WTC11 (cell line): ENCODE measurements at regions not wholly inside any gene's neighbourhood (a gene's known extent, or its start where the extent isn't known, plus 50 kb on each side); places are given as distances from the start of the nearest gene placed in this dataset.

Experiments
- ATAC-seq: fragments of 200-7000 bp; cut with Tn5 transposase; 2 replicates; pipeline ENCODE4 v1.10.0; 2021; ENCODE audit warnings: mild to moderate bottlenecking, moderate library complexity
- CTCF ChIA-PET: fragments of 300-600 bp; sonication (Branson Sonifier 250); formaldehyde crosslinking; loops from one replicate; lab custom pipeline; 2021; ENCODE audit warnings: antibody characterized with exemption; lab: Charles Lee
- POLR2A ChIA-PET: fragments of 350-600 bp; sonication (Branson Sonifier 250); formaldehyde crosslinking; loops from one replicate; lab custom pipeline; 2021; ENCODE audit warnings: antibody characterized with exemption; lab: Charles Lee
- DNase-seq: peaks from one replicate; pipeline ENCODE4 v3.0.0; 2021; ENCODE audit warnings: low spot score
- H3K27ac Mint-ChIP-seq: 2 replicates; pipeline ENCODE4 v1.8.0; 2021; ENCODE audit warnings: mixed read lengths
- H3K27me3 Mint-ChIP-seq: 2 replicates; pipeline ENCODE4 v1.8.0; 2021; ENCODE audit warnings: low read depth, mild to moderate bottlenecking, moderate library complexity, mixed read lengths
- H3K36me3 Mint-ChIP-seq: 2 replicates; pipeline ENCODE4 v1.8.0; 2021; ENCODE audit warnings: mixed read lengths
- H3K4me1 Mint-ChIP-seq: 2 replicates; pipeline ENCODE4 v1.8.0; 2022; ENCODE audit warnings: mixed read lengths
- H3K4me3 Mint-ChIP-seq: 2 replicates; pipeline ENCODE4 v1.8.0; 2021; ENCODE audit warnings: mild to moderate bottlenecking, moderate library complexity, mixed read lengths
- H3K9me3 Mint-ChIP-seq: 2 replicates; pipeline ENCODE4 v1.8.0; 2021; ENCODE audit warnings: mixed read lengths
- ATF3 ChIP-seq: sonication (generic); formaldehyde crosslinking; conservative IDR thresholded peaks from 2 replicates; pipeline ENCODE4 v1.8.1; 2022; ENCODE audit warnings: mild to moderate bottlenecking, missing genetic modification reagents
- CDX4 ChIP-seq: fragments of 250-450 bp; sonication (Bioruptor Pico); IDR thresholded peaks from 2 replicates; pipeline ENCODE4 v1.9.0; 2021; ENCODE audit warnings: moderate library complexity, mild to moderate bottlenecking, inconsistent platforms, borderline replicate concordance
- E2F1 ChIP-seq: sonication (generic); formaldehyde crosslinking; IDR thresholded peaks from 2 replicates; pipeline ENCODE4 v1.8.0; 2022; ENCODE audit warnings: mild to moderate bottlenecking, missing genetic modification reagents
- E2F4 ChIP-seq: sonication (generic); formaldehyde crosslinking; IDR thresholded peaks from 2 replicates; pipeline ENCODE4 v1.8.1; 2022; ENCODE audit warnings: low read depth, mild to moderate bottlenecking, moderate library complexity, missing genetic modification reagents, borderline replicate concordance
- E2F5 ChIP-seq: sonication (generic); formaldehyde crosslinking; IDR thresholded peaks from 2 replicates; pipeline ENCODE4 v1.8.1; 2022; ENCODE audit warnings: mild to moderate bottlenecking, moderate library complexity, missing genetic modification reagents
- IRF2 ChIP-seq: sonication (generic); formaldehyde crosslinking; IDR thresholded peaks from 2 replicates; pipeline ENCODE4 v1.8.0; 2022; ENCODE audit warnings: low read depth, missing genetic modification reagents, borderline replicate concordance
- MAX ChIP-seq: sonication (generic); formaldehyde crosslinking; IDR thresholded peaks from 2 replicates; pipeline ENCODE4 v1.8.0; 2022; ENCODE audit warnings: mild to moderate bottlenecking, missing genetic modification reagents
- NR1H2 ChIP-seq: sonication (generic); formaldehyde crosslinking; IDR thresholded peaks from 2 replicates; pipeline ENCODE4 v1.9.0; 2021; ENCODE audit warnings: mild to moderate bottlenecking, moderate library complexity, missing genetic modification reagents
- NR3C1 ChIP-seq: sonication (generic); formaldehyde crosslinking; conservative IDR thresholded peaks from 2 replicates; pipeline ENCODE4 v1.8.1; 2023; ENCODE audit warnings: low read depth, mild to moderate bottlenecking, missing genetic modification reagents
- OVOL2 ChIP-seq: fragments of 250-450 bp; sonication (Bioruptor Pico); IDR thresholded peaks from 2 replicates; pipeline ENCODE4 v1.9.0; 2021; ENCODE audit warnings: mild to moderate bottlenecking, borderline replicate concordance
- PREB ChIP-seq: sonication (generic); formaldehyde crosslinking; IDR thresholded peaks from 2 replicates; pipeline ENCODE4 v1.8.1; 2022; ENCODE audit warnings: mild to moderate bottlenecking, missing genetic modification reagents, moderate library complexity, borderline replicate concordance
- SOX15 ChIP-seq: fragments of 250-450 bp; sonication (Bioruptor Pico); IDR thresholded peaks from 2 replicates; pipeline ENCODE4 v1.9.0; 2021; ENCODE audit warnings: mild to moderate bottlenecking
- TEAD1 ChIP-seq: sonication (generic); formaldehyde crosslinking; IDR thresholded peaks from 2 replicates; pipeline ENCODE4 v1.8.0; 2022; ENCODE audit warnings: mild to moderate bottlenecking, missing genetic modification reagents
- USF1 ChIP-seq: sonication (generic); formaldehyde crosslinking; IDR thresholded peaks from 2 replicates; pipeline ENCODE4 v1.8.0; 2022; ENCODE audit warnings: mild to moderate bottlenecking, missing genetic modification reagents
- ZNF281 ChIP-seq: sonication (generic); formaldehyde crosslinking; IDR thresholded peaks from 2 replicates; pipeline ENCODE4 v1.8.0; 2023; ENCODE audit warnings: mild to moderate bottlenecking, missing genetic modification reagents
- ZNF416 ChIP-seq: fragments of 250-450 bp; sonication (Bioruptor Pico); IDR thresholded peaks from 2 replicates; pipeline ENCODE4 v1.9.0; 2021; ENCODE audit warnings: mild to moderate bottlenecking, inconsistent platforms
- ZNF423 ChIP-seq: fragments of 250-450 bp; sonication (Bioruptor Pico); IDR thresholded peaks from 2 replicates; pipeline ENCODE4 v2.1.2; 2022; ENCODE audit warnings: mild to moderate bottlenecking, moderate library complexity
- ZNF425 ChIP-seq: fragments of 250-450 bp; sonication (Bioruptor Pico); conservative IDR thresholded peaks from 2 replicates; pipeline ENCODE4 v1.9.0; 2021; ENCODE audit warnings: mild to moderate bottlenecking
- ZNF532 ChIP-seq: fragments of 250-450 bp; sonication (Bioruptor Pico); IDR thresholded peaks from 2 replicates; pipeline ENCODE4 v1.9.0; 2021; ENCODE audit warnings: mild to moderate bottlenecking, borderline replicate concordance

GRCh38 chr6:164928057-164928727 lies 381.2 kb downstream of the C6orf118 start:
- ATAC-seq (no peak), DNase-seq (no peak)
- Mint-ChIP-seq H3K4me3 (no peak overlapping the region), H3K9me3 (peaks cover 13% of the 10 kb centered on the region), H3K27me3 (no peaks in the 10 kb centered on the region), H3K4me1 (no peaks in the 10 kb centered on the region), H3K36me3 (peaks cover 6% of the 10 kb centered on the region), H3K27ac (no peak overlapping the region)
- ChIA-PET CTCF (interaction anchor here (0.9 to 1.9 kb wide), 6 partner anchors 9 to 818 kb away, joined by 3 to 6 read pairs (median 4); no protein-coding TSS in a partner anchor), POLR2A (no interaction called here)
- no peak for TF ChIP-seq OVOL2 (CRISPR knock-in tag)
- TF ChIP-seq E2F1 (CRISPR knock-in tag) = no peak
- TF ChIP-seq SOX15 (CRISPR knock-in tag) = no peak
- TF ChIP-seq ZNF281 = no peak
- no peak for TF ChIP-seq ZNF423 (CRISPR knock-in tag)
- no peak for TF ChIP-seq CDX4 (CRISPR knock-in tag)
- TF ChIP-seq E2F5 = no peak
- TF ChIP-seq ZNF416 = no peak
- TF ChIP-seq MAX (CRISPR knock-in tag) = no peak
- TF ChIP-seq ZNF532 = no peak
- no peak for TF ChIP-seq PREB (CRISPR knock-in tag)
- no peak for TF ChIP-seq E2F4 (CRISPR knock-in tag)
- no peak for TF ChIP-seq TEAD1
- no peak for TF ChIP-seq NR3C1 (CRISPR knock-in tag)
- TF ChIP-seq NR1H2 (CRISPR knock-in tag) = no peak
- TF ChIP-seq USF1 = no peak
- no peak for TF ChIP-seq ZNF425 (CRISPR knock-in tag)
- TF ChIP-seq ATF3 = no peak
- no peak for TF ChIP-seq IRF2 (CRISPR knock-in tag)
